ENCODE measurements at regions not wholly inside any gene's neighbourhood (a gene's known extent, or its start where the extent isn't known, plus 50 kb on each side); places are given as distances from the start of the nearest gene placed in this dataset.

DNA sequence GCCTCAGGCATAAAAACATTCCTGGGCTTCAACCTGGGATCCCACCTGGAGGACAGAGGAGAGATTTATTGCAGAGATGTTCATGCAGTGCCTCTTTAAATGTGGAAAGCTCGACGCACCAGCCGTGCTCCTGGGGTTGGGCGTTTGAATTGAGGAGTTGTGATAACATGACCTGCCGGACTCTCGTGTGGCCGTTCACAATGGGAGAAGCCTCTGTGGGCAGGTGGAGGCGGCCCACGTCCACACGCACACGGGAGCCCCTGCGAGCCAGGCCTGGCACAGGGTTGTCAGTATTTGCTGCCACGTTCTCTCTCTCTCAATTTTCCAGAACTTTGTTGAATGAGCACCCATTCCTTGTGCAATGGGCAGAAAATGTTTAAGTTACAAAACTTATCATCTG is 58.3 kb upstream of the PPARA start:
- DNase-seq = no peak

DNA sequence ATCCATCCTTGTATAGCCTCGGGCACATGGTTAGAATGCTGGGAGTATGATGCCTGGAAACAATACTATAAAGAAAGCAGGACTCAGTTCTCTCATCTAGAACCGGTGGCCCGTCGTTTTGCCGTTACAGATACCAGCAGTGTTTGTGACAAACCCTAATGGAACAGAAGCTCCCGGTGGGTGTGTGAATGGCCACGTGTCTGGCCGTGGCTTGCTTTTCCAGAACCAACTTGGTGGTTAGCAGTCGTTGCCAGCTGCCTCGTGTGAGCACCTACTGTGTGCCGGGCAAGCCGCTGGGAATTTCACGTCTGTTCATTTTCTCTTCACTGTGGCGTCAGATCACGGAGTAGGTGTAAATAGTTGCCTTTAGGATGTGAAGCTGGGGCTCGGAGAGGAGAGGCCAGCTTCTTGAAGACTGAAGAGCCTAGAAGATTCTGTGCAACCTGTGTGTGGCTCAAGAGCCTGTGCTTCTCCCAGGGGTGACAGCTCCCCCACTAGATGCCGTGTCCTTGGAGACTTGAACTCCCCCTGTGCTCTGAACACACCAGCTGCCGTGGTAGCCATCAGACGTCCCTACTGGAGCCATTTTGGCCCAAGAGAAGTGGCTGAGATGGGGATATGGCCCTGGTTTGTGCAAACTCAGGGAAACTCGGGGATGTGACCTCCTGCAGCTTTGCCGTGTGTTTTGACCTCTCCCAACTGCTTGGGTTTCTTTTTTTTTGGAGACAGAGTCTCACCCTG is 57.5 kb upstream of the PPARA start:
- DNase-seq = no peak

DNA sequence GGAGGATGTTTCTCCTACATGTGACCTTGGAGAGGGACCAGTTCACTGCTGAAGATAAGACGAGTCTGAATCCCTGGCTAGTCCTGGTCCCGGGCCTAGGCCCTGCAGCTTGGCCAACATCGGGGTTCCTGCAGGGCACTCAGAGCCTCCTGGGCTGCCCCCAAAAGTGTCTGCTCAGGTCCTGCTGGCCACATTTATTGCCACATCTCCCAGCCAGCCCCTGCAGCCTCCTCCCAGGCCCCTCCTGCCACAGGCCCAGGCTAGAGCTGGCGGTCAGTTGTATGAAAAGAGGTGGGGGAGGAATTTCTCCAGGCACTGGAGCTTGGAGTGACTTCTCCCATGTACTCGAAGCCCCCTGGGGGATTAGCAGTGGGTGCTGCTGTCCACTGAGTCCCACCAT is 56.5 kb upstream of the PPARA start:
- DNase-seq = no peak

DNA sequence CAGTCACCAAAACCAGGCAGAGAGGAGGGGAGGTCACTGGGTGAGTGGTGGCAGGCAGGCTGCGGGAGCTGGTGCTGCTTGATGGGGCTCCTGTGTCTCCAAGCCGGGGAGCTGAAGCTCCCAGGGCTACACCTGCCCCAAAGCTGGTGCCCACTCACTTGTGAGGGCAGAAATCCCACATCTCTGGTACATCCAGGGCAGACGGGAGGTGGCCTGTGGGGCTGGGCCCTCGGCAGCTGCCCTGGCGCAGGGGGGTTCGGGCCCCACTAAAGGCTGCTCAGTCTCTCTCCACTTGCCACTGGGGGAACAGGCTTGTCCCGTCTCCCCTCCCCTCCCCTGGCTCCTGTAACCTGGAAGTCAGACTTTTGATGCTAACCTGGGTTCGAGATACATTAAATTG is 55.6 kb upstream of the PPARA start:
- no peak for DNase-seq

DNA sequence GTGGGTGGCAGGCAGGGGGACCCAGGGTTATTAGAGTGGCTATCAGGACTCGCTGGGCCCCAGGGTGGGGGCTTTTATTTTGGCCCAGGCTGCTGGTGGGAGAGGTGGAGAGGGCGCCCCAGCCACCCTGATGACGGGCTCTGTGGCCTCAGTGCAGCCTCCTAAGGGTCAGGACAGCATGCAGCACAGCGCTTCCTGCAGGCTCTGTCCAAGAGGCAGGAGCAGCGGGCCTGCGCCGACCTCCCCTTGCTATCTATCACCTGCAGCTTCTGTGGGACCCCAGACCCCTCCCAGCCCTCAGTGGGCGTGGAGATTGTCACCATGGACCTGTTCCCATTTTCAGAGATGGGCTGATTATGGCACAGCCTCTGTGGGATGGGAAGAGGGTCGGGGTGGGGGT is 54.3 kb upstream of the PPARA start:
- no peak for DNase-seq

DNA sequence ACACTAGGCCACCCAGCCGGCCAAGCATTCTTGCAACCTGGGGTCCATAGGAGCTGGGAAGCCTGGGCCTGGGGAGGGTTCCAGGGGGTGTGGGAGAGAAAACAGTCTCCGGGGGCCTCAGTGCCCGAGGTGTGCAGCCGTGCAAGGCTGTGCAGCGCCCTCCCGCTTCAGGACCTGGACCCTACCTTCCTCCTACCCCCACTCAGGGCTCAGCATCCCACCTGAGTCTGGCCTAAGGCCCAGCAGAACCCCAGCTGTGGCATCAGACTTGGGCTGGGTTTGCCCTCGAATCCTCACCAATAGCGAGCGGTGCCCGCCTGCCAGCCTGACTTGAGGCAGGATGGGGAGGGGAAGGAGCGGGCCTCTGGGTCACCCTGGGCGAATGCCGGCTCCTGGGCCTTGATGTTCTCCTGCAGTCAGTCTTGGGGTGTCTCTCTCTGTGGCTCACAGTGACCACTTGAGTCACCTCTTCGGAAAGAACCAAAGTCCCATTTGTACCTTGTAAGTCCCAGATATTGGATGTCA is 53.6 kb upstream of the PPARA start:
- no peak for DNase-seq

DNA sequence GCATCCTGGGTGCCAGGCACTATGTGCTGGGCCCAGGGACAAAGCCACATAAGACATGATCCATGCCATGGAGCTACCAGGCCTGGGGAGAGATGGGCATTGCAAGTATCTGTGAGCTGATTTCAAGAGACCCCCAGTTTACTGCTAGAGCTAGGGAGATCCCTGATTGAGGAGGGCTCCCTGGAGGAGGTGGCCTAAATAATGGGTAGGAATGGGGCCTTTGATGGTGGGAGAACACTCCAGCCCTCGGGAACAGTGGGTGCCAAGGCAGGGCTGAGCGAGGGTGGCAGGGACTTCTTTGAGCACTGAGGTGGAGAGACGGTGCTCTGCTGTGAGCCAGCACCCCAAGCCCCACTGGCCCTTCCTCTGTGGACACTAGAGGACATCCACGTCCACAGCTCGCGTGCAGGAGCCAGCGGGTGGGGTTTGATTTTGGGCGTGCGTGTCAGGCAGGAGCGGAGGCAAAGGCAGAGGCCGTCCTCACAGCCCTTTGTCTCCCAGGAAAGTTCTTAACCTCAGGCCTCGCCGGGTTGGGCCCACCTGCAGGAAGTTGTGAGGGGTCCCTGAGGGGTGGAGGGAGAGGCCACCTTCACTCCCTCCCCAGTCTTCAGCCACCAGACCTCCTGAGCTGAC is 52.9 kb upstream of the PPARA start:
- DNase-seq = no peak

DNA sequence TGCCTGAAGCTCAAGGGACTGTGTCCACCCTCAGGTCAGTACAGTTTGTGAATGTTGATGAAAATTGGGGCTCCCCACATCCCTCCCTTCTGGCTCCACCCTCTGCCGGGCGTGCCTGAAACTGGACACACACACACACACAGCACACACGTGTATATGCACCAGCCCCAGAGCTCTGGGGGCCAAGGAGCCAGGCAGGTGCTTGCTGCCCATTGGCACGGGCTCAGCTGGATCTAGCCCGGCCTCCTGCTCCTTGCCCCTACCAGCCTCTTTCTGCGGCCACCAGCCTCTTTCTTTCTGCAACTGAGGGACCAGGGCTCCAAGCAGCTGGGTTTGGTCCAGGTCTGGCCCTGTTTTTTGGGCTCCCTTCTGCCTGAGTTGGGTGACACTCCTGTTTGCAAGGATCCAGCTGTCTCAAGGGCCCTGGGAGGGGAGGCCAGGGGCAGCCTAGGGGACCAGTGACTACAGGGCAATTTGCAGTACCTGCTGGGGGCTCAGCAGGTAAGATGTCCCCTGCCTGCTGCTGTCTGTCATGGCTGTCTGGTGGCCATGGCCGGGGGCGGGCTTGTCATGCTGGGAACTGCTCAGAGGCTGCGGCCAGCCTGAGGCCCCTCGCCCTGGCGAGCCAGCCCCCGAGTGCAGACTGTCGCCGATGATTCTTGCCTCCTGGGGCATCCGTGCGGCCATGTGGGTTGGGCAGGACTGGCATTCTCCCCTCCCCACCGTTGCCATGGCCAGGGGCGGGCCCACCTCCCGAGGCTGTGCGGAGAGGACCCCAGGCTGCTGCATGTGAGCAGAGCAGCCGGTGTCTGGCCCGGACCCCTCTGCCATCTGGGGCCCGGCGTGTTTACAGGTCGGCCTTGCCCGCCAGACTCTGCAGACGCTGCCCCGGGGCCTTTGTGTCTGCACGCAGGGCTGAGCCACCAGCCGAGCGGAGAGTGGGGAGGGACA is 51.5 kb upstream of the PPARA start:
- no peak for DNase-seq

DNA sequence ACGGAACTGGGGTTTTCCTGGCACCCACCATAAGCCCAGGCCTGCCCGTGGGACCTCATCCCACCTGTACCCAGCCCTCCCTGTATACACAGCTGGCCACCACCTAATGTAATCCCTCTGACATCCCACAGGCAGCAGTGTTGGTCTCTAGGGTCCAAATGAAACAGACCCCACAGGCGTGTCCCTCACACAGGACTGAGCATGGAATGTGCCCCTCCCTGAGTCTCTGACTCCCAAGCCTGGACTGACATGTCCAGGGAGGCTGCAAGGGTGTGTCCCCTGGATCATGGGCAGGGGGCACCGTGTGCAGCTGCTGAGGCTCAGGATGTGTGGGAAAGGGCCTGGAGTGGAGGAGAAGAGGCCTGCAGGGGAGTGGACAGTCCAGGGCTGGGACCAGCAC is 50.6 kb upstream of the PPARA start:
- DNase-seq = no peak

DNA sequence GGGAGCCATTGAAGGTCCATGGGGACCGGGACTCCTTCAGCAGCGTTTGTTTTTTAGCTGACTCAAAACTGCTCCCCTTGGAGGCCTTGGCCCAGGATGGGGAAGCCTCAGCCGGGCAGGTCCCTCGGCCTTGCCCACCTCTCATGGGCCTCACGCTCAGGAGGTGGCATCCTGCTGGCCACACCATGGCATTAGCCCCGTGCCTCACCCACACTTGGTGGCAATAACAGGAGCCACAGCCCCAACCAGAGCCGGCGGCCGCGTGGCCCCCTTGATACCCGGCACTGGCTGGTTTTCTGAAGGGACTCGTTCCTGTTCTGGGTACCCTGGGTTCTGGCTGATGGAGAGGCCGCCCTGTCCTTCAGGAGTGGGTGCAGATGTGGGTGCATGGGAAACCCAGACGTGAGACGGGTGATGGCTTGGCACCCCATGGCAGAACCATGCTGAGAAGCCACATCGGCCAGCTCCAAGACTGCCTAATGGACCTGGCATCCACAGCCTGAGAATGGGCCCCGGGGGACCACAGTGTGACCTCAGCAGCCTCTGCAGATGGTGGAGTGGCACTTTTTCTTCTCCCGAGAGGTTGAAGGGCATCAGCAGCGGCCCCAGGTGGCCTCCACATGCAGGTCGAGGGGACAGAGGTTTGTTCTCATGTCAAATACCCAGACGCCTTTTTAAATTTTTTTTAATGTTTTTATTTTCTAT is 49.8 kb upstream of the PPARA start:
- no peak for DNase-seq
